K562 (cell line): ENCODE measurements at regions not wholly inside any gene's neighbourhood (a gene's known extent, or its start where the extent isn't known, plus 50 kb on each side); places are given as distances from the start of the nearest gene placed in this dataset.

ENCODE experiments used
- ATAC-seq: fragments of 200-7000 bp; cut with Tn5 transposase; 3 replicates; pipeline ENCODE4 v1.9.1; 2020; ENCODE audit warnings: moderate library complexity
- BruUV-seq: library from RNA; stranded (reverse); fragments of 400-500 nt; replicated peaks from 2 replicates; lab custom pipeline; 2021; lab: Mats Ljungman, UMichigan
- CTCF ChIA-PET: fragments of 300-600 bp; formaldehyde crosslinking; extraction: SDS; loops from one replicate; lab custom pipeline; 2021; ENCODE audit warnings: low intra/inter-chr PET ratio; lab: Yijun Ruan, JAX
- POLR2A ChIA-PET: fragments of 300-600, 350-650 bp; sonication (Branson Sonifier 250); formaldehyde crosslinking; extraction: SDS; loops from one replicate; lab custom pipeline; 2021; ENCODE audit warnings: antibody characterized with exemption, inconsistent platforms; lab: Yijun Ruan, JAX
- DNase-seq, 4 experiments: peaks; one replicate each; pipeline versions ENCODE4 v3.0.0 to v3.0.0-alpha.2; 2011 to 2018; ENCODE audit warnings: low spot score in 3 of 4, mixed read lengths in 3 of 4; ENCODE audit errors: extremely low read depth in 1 of 4
- FAIRE-seq: peaks from 2 replicates; lab custom pipeline; 2011; peaks lifted over from hg19 to GRCh38; lab: Jason Lieb, UNC
- H2AFZ ChIP-seq: 2 replicates; pipeline ENCODE4 v1.6.0; 2011; ENCODE audit warnings: low read depth, low read length, control low read depth, inconsistent platforms
- H3K27ac ChIP-seq: fragments of 200-600 bp; 3 replicates; pipeline ENCODE4 v1.8.0; 2011; ENCODE audit warnings: low read depth, mild to moderate bottlenecking, control low read depth, inconsistent platforms, low read length, moderate library complexity, mixed read lengths; ENCODE audit errors: extremely low read depth
- H3K27me3 ChIP-seq, 2 experiments: fragments of 300-600 bp in 1 of 2; 2 replicates in 1 of 2; 3 replicates in 1 of 2; pipeline versions ENCODE4 v1.6.0 to v1.8.0; 2011; ENCODE audit warnings: inconsistent platforms in 2 of 2, low read length in 2 of 2, mild to moderate bottlenecking in 1 of 2, mixed read lengths in 1 of 2, moderate library complexity in 1 of 2; ENCODE audit not compliant: control insufficient read depth in 2 of 2, insufficient read depth in 2 of 2
- H3K36me3 ChIP-seq: fragments of 300-600 bp; 3 replicates; pipeline ENCODE4 v1.8.0; 2011; ENCODE audit warnings: mild to moderate bottlenecking, low read length, inconsistent platforms; ENCODE audit not compliant: control insufficient read depth, insufficient read depth
- H3K4me1 ChIP-seq, 2 experiments: fragments of 200-600 bp in 1 of 2; replicated peaks in 1 of 2; 2 replicates in 1 of 2; 3 replicates in 1 of 2; pipeline versions ENCODE4 v1.5.1 to v1.8.0; 2011; ENCODE audit warnings: inconsistent platforms in 2 of 2, low read length in 2 of 2, mild to moderate bottlenecking in 1 of 2, mixed read lengths in 1 of 2, moderate library complexity in 1 of 2; ENCODE audit not compliant: control insufficient read depth in 2 of 2, insufficient read depth in 2 of 2
- H3K4me2 ChIP-seq: 2 replicates; pipeline ENCODE4 v1.6.1; 2011; ENCODE audit warnings: low read length, control low read depth, inconsistent platforms, mixed read lengths; ENCODE audit not compliant: insufficient read depth
- H3K4me3 ChIP-seq: fragments of 200-600 bp; sonication (generic), shearing (Covaris generic); 2 replicates; pipeline ENCODE4 v1.5.1; 2016; ENCODE audit warnings: control low read depth, inconsistent platforms
- H3K79me2 ChIP-seq: fragments of 200-600 bp; 3 replicates; pipeline ENCODE4 v1.8.0; 2011; ENCODE audit warnings: low read length, inconsistent platforms; ENCODE audit not compliant: control insufficient read depth, insufficient read depth
- H3K9ac ChIP-seq, 2 experiments: 2 replicates each; pipeline versions ENCODE4 v1.6.0 to v1.6.1; 2011; ENCODE audit warnings: low read depth in 2 of 2, low read length in 2 of 2, control low read depth in 1 of 2, inconsistent platforms in 1 of 2, mild to moderate bottlenecking in 1 of 2, mixed read lengths in 1 of 2; ENCODE audit not compliant: insufficient read depth in 1 of 2
- H3K9me1 ChIP-seq: one replicate; pipeline ENCODE4 v1.6.0; 2011; ENCODE audit warnings: inconsistent platforms, mild to moderate bottlenecking, low read length, moderate library complexity; ENCODE audit not compliant: control insufficient read depth, insufficient read depth
- H3K9me3 ChIP-seq: replicated peaks from 2 replicates; pipeline ENCODE4 v1.5.1; 2011; ENCODE audit warnings: low read depth, low read length, inconsistent platforms; ENCODE audit not compliant: control insufficient read depth, insufficient read depth
- H4K20me1 ChIP-seq: replicated peaks from 2 replicates; pipeline ENCODE4 v1.6.1; 2011; ENCODE audit warnings: low read length, inconsistent platforms, mixed read lengths; ENCODE audit not compliant: control insufficient read depth, insufficient read depth
- CBX5 ChIP-seq: IDR thresholded peaks from 2 replicates; pipeline ENCODE4 v1.6.1; 2014; ENCODE audit warnings: low read depth, borderline replicate concordance
- FIP1L1 ChIP-seq: fragments of 200-400 bp; formaldehyde crosslinking; IDR thresholded peaks from 2 replicates; pipeline ENCODE4 v1.6.1; 2018; ENCODE audit warnings: mild to moderate bottlenecking, low read depth, low read length; ENCODE audit not compliant: poor library complexity, severe bottlenecking
- KAT2B ChIP-seq: IDR thresholded peaks from one replicate; pipeline ENCODE4 v1.6.1; 2012; ENCODE audit warnings: low read depth, mild to moderate bottlenecking, control low read depth, inconsistent platforms, low read length, moderate library complexity
- MECOM ChIP-seq: fragments of 250-450 bp; sonication (Bioruptor Pico); IDR thresholded peaks from 2 replicates; pipeline ENCODE4 v1.8.0; 2022; ENCODE audit warnings: inconsistent platforms
- POLR3A ChIP-seq: IDR thresholded peaks from 2 replicates; pipeline ENCODE4 v1.6.1; 2011; ENCODE audit warnings: borderline replicate concordance, mild to moderate bottlenecking, moderate library complexity; ENCODE audit not compliant: insufficient read length, insufficient read depth; ENCODE audit errors: extremely low read depth
- RBM25 ChIP-seq: fragments of 200-400 bp; formaldehyde crosslinking; IDR thresholded peaks from 2 replicates; pipeline ENCODE4 v1.6.1; 2018; ENCODE audit warnings: low read length, low read depth, moderate library complexity; ENCODE audit not compliant: severe bottlenecking
- WGBS: fragments of 100-300 bp; shearing (Covaris generic); methylation state at CpG from one replicate; pipeline ENCODE4 v1.1.6; 2016; ENCODE audit warnings: low coverage, mixed read lengths; ENCODE audit not compliant: insufficient coverage; ENCODE audit errors: missing lambda C conversion rate; 5-methylcytosine and 5-hydroxymethylcytosine counted together
- in situ Hi-C: fragments of 300-500 bp; cut with MboI; formaldehyde crosslinking; loops from 4 replicates; pipeline ENCODE4 v1.15.0; 2018; ENCODE audit warnings: inconsistent platforms, mixed read lengths
- intact Hi-C: fragments of 100-400 bp; cut with micrococcal nuclease; formaldehyde crosslinking; loops from 2 replicates; pipeline ENCODE4 v1.14.2; 2022
- TF ChIP-seq, protein P1 (sequence below): fragments of 250-450 bp; sonication (Bioruptor Pico); IDR thresholded peaks from 2 replicates; pipeline ENCODE4 v1.4.0; 2020

GRCh38 chr1:224503161-224504118 is 68.8 kb upstream of the WDR26 start:
- H3K9me3 ChIP-seq: no peaks in the 10 kb centered on the region
- H3K9me1 ChIP-seq: no peaks in the 10 kb centered on the region
- H2AFZ ChIP-seq: peak overlapping the region; percentile 75
- H3K4me3 ChIP-seq: peak overlapping the region; percentile 18; the same call in 1 of the 2 replicates
- BruUV-seq: no TSS peak
- intact Hi-C loops (loop anchor here (1.0 to 5.0 kb wide), 6 partner anchors 46 to 806 kb away; partner anchors contain the start of genes CNIH4 and NVL), in situ Hi-C loops (no loop called here)
- H3K27ac ChIP-seq: peak overlapping the region; percentile 60
- no peaks in the 10 kb centered on the region for H3K79me2 ChIP-seq
- ATAC-seq (peak; percentile 97), DNase-seq (peak; percentile 99 to 100 (median 100)), FAIRE-seq (peak; percentile 99)
- peak overlapping the region; percentile 30 to 49 for H3K9ac ChIP-seq
- CTCF ChIA-PET: no interaction called here
- no peaks in the 10 kb centered on the region for H4K20me1 ChIP-seq
- H3K27me3 ChIP-seq: no peaks in the 10 kb centered on the region
- under 1% methylated on average over 19 of the region's 19 CpGs for WGBS
- no peaks in the 10 kb centered on the region for H3K36me3 ChIP-seq
- POLR2A ChIA-PET: interaction anchor here (0.6 to 0.8 kb wide), 3 partner anchors 15 to 322 kb away, joined by 4 read pairs; no protein-coding TSS in a partner anchor
- peaks cover 44 to 45% of the 10 kb centered on the region in 2 experiments for H3K4me1 ChIP-seq
- peak overlapping the region; percentile 79 for H3K4me2 ChIP-seq
- peak; percentile 72 for TF ChIP-seq FIP1L1
- TF ChIP-seq, protein P1, sequence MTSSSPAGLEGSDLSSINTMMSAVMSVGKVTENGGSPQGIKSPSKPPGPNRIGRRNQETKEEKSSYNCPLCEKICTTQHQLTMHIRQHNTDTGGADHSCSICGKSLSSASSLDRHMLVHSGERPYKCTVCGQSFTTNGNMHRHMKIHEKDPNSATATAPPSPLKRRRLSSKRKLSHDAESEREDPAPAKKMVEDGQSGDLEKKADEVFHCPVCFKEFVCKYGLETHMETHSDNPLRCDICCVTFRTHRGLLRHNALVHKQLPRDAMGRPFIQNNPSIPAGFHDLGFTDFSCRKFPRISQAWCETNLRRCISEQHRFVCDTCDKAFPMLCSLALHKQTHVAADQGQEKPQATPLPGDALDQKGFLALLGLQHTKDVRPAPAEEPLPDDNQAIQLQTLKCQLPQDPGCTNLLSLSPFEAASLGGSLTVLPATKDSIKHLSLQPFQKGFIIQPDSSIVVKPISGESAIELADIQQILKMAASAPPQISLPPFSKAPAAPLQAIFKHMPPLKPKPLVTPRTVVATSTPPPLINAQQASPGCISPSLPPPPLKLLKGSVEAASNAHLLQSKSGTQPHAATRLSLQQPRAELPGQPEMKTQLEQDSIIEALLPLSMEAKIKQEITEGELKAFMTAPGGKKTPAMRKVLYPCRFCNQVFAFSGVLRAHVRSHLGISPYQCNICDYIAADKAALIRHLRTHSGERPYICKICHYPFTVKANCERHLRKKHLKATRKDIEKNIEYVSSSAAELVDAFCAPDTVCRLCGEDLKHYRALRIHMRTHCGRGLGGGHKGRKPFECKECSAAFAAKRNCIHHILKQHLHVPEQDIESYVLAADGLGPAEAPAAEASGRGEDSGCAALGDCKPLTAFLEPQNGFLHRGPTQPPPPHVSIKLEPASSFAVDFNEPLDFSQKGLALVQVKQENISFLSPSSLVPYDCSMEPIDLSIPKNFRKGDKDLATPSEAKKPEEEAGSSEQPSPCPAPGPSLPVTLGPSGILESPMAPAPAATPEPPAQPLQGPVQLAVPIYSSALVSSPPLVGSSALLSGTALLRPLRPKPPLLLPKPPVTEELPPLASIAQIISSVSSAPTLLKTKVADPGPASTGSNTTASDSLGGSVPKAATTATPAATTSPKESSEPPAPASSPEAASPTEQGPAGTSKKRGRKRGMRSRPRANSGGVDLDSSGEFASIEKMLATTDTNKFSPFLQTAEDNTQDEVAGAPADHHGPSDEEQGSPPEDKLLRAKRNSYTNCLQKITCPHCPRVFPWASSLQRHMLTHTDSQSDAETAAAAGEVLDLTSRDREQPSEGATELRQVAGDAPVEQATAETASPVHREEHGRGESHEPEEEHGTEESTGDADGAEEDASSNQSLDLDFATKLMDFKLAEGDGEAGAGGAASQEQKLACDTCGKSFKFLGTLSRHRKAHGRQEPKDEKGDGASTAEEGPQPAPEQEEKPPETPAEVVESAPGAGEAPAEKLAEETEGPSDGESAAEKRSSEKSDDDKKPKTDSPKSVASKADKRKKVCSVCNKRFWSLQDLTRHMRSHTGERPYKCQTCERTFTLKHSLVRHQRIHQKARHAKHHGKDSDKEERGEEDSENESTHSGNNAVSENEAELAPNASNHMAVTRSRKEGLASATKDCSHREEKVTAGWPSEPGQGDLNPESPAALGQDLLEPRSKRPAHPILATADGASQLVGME (CRISPR knock-in tag): peak; percentile 89; the same call in 1 of the 2 replicates
- peak; percentile 55; the same call in 1 of the 2 replicates for TF ChIP-seq CBX5
- no peak for TF ChIP-seq KAT2B
- peak; percentile 79 for TF ChIP-seq RBM25
- no peak for TF ChIP-seq POLR3A
- peak; percentile 54; the same call in 1 of the 2 replicates for TF ChIP-seq MECOM (CRISPR knock-in tag)
